H9 (cell line): ENCODE measurements at regions not wholly inside any gene's neighbourhood (a gene's known extent, or its start where the extent isn't known, plus 50 kb on each side); places are given as distances from the start of the nearest gene placed in this dataset.

Experiments
- DNase-seq: peaks from one replicate; pipeline ENCODE4 v3.0.0-alpha.2; 2017
- H2AFZ ChIP-seq: one replicate; pipeline ENCODE4 v1.6.1; 2013; ENCODE audit warnings: mild to moderate bottlenecking, low read length, control low read depth, moderate library complexity
- H2AK5ac ChIP-seq: 2 replicates; pipeline ENCODE4 v1.6.1; 2013; ENCODE audit warnings: low read length, control low read depth, mixed read lengths; ENCODE audit not compliant: insufficient read length
- H2BK120ac ChIP-seq: one replicate; pipeline ENCODE4 v1.6.1; 2013; ENCODE audit warnings: low read depth, mild to moderate bottlenecking, low read length, control low read depth, inconsistent platforms; ENCODE audit not compliant: poor library complexity, severe bottlenecking
- H2BK12ac ChIP-seq: 2 replicates; pipeline ENCODE4 v1.6.1; 2013; ENCODE audit warnings: low read length, control low read depth, mixed read lengths, low read depth; ENCODE audit not compliant: insufficient read length
- H2BK15ac ChIP-seq: 2 replicates; pipeline ENCODE4 v1.6.1; 2013; ENCODE audit warnings: low read depth, low read length, control low read depth
- H2BK20ac ChIP-seq: one replicate; pipeline ENCODE4 v1.6.1; 2013; ENCODE audit warnings: low read depth, mild to moderate bottlenecking, low read length, control low read depth, inconsistent platforms; ENCODE audit not compliant: poor library complexity, severe bottlenecking
- H2BK5ac ChIP-seq: 2 replicates; pipeline ENCODE4 v1.6.1; 2013; ENCODE audit warnings: low read length, control low read depth, mixed read lengths; ENCODE audit not compliant: insufficient read length
- H3K14ac ChIP-seq: 2 replicates; pipeline ENCODE4 v1.6.1; 2013; ENCODE audit warnings: low read length, control low read depth; ENCODE audit not compliant: insufficient read depth
- H3K18ac ChIP-seq: 2 replicates; pipeline ENCODE4 v1.6.1; 2013; ENCODE audit warnings: low read depth, mild to moderate bottlenecking, mixed read lengths, low read length, control low read depth; ENCODE audit not compliant: insufficient read length
- H3K23ac ChIP-seq: 2 replicates; pipeline ENCODE4 v1.6.1; 2013; ENCODE audit warnings: low read length, control low read depth, mixed read lengths, low read depth; ENCODE audit not compliant: insufficient read length
- H3K23me2 ChIP-seq: 2 replicates; pipeline ENCODE4 v1.6.1; 2013; ENCODE audit warnings: low read depth, mild to moderate bottlenecking, mixed read lengths, low read length, control low read depth; ENCODE audit not compliant: insufficient read length, poor library complexity, severe bottlenecking
- H3K27ac ChIP-seq: 2 replicates; pipeline ENCODE4 v1.5.1; 2013; ENCODE audit warnings: low read length, control low read depth, mixed read lengths, low read depth; ENCODE audit not compliant: insufficient read length
- H3K27me3 ChIP-seq: 2 replicates; pipeline ENCODE4 v1.6.1; 2013; ENCODE audit warnings: low read length, control low read depth, inconsistent platforms; ENCODE audit not compliant: insufficient read depth
- H3K4ac ChIP-seq: 2 replicates; pipeline ENCODE4 v1.6.1; 2013; ENCODE audit warnings: low read depth, mild to moderate bottlenecking, control low read depth, inconsistent platforms, low read length, moderate library complexity
- H3K4me1 ChIP-seq: 2 replicates; pipeline ENCODE4 v1.6.1; 2013; ENCODE audit warnings: low read length, control low read depth, inconsistent platforms; ENCODE audit not compliant: insufficient read depth
- H3K4me2 ChIP-seq: 2 replicates; pipeline ENCODE4 v1.6.1; 2013; ENCODE audit warnings: low read length, control low read depth, mixed read lengths; ENCODE audit not compliant: insufficient read length, insufficient read depth
- H3K56ac ChIP-seq: 2 replicates; pipeline ENCODE4 v1.6.1; 2013; ENCODE audit warnings: low read depth, mild to moderate bottlenecking, mixed read lengths, low read length, control low read depth; ENCODE audit not compliant: insufficient read length
- H3K79me1 ChIP-seq: 2 replicates; pipeline ENCODE4 v1.6.1; 2013; ENCODE audit warnings: low read depth, mild to moderate bottlenecking, moderate library complexity, low read length, control low read depth, inconsistent platforms; ENCODE audit not compliant: insufficient read depth, poor library complexity, severe bottlenecking
- H3K79me2 ChIP-seq: 2 replicates; pipeline ENCODE4 v1.6.1; 2013; ENCODE audit warnings: low read length, control low read depth, inconsistent platforms; ENCODE audit not compliant: insufficient read depth
- H3K9ac ChIP-seq: 2 replicates; pipeline ENCODE4 v1.6.1; 2013; ENCODE audit warnings: low read length, control low read depth, mixed read lengths; ENCODE audit not compliant: insufficient read length; ENCODE audit errors: extremely low read depth
- H3K9me3 ChIP-seq: one replicate; pipeline ENCODE4 v1.6.1; 2013; ENCODE audit warnings: low read depth, low read length, inconsistent platforms; ENCODE audit not compliant: control insufficient read depth
- H3T11ph ChIP-seq: one replicate; pipeline ENCODE4 v1.6.1; 2013; ENCODE audit warnings: mild to moderate bottlenecking, low read length, control low read depth, inconsistent platforms
- H4K20me1 ChIP-seq: one replicate; pipeline ENCODE4 v1.6.1; 2013; ENCODE audit not compliant: control insufficient read depth, insufficient read length, insufficient read depth
- H4K5ac ChIP-seq: 2 replicates; pipeline ENCODE4 v1.6.1; 2013; ENCODE audit warnings: low read depth, mild to moderate bottlenecking, mixed read lengths, low read length, control low read depth; ENCODE audit not compliant: insufficient read length
- H4K8ac ChIP-seq: replicated peaks from 2 replicates; pipeline ENCODE4 v1.6.1; 2013; ENCODE audit warnings: low read length, control low read depth, mixed read lengths, low read depth; ENCODE audit not compliant: insufficient read length
- H4K91ac ChIP-seq: 2 replicates; pipeline ENCODE4 v1.6.1; 2013; ENCODE audit warnings: low read depth, mild to moderate bottlenecking, moderate library complexity, mixed read lengths, low read length, control low read depth; ENCODE audit not compliant: insufficient read length
- H3K27ac Mint-ChIP-seq, 3 experiments: 2 replicates in 2 of 3; 3 replicates in 1 of 3; pipeline ENCODE4 v1.8.0; 2020 to 2021; ENCODE audit warnings: mixed read lengths in 3 of 3, mild to moderate bottlenecking in 1 of 3, moderate library complexity in 1 of 3
- H3K27me3 Mint-ChIP-seq: 2 replicates; pipeline ENCODE4 v1.8.0; 2021; ENCODE audit warnings: low read depth, mild to moderate bottlenecking, moderate library complexity, mixed read lengths
- H3K36me3 Mint-ChIP-seq, 3 experiments: 2 replicates in 2 of 3; 3 replicates in 1 of 3; pipeline ENCODE4 v1.8.0; 2020 to 2021; ENCODE audit warnings: low read depth in 3 of 3, mixed read lengths in 3 of 3; ENCODE audit not compliant: insufficient read depth in 1 of 3
- H3K4me1 Mint-ChIP-seq, 2 experiments: 2 replicates each; pipeline ENCODE4 v1.8.0; 2020; ENCODE audit warnings: mixed read lengths in 2 of 2
- H3K4me3 Mint-ChIP-seq, 2 experiments: 2 replicates in 1 of 2; 3 replicates in 1 of 2; pipeline ENCODE4 v1.8.0; 2020 to 2021; ENCODE audit warnings: mild to moderate bottlenecking in 2 of 2, mixed read lengths in 2 of 2, moderate library complexity in 1 of 2
- H3K9me3 Mint-ChIP-seq, 2 experiments: 2 replicates in 1 of 2; 3 replicates in 1 of 2; pipeline ENCODE4 v1.8.0; 2020; ENCODE audit warnings: mild to moderate bottlenecking in 2 of 2, mixed read lengths in 2 of 2, moderate library complexity in 1 of 2
- CTCF ChIP-seq: fragments of 200-600 bp; sonication (generic); conservative IDR thresholded peaks from 3 replicates; pipeline ENCODE4 v1.8.0; 2021; ENCODE audit warnings: antibody characterized with exemption, mild to moderate bottlenecking
- WGBS: extraction: QIAGEN DNeasy Blood & Tissue Kit; methylation state at CpG from one replicate; pipeline ENCODE4 v1.1.7; 2013; ENCODE audit warnings: missing lambda C conversion rate, low lambda C conversion rate, mixed read lengths; ENCODE audit not compliant: insufficient read length; ENCODE audit errors: extremely low coverage; 5-methylcytosine and 5-hydroxymethylcytosine counted together

GRCh38 chr3:117669774-117670173 lies 960.2 kb downstream of the TUSC7 start:
- H4K20me1 ChIP-seq, result no peaks in the 10 kb centered on the region

More at GRCh38 chr3:117669774-117670173, 960.2 kb downstream of the TUSC7 start:
- Histone ChIP-seq H2BK5ac (no peak overlapping the region), H3K9ac (no peak overlapping the region), H3K27ac (no peak overlapping the region), H2BK120ac (no peak overlapping the region), H3K4me1 (no peaks in the 10 kb centered on the region), H4K5ac (no peak overlapping the region), H4K91ac (no peak overlapping the region), H3K79me1 (no peaks in the 10 kb centered on the region), H3K4ac (no peak overlapping the region), H3K27me3 (no peaks in the 10 kb centered on the region), H3K18ac (no peak overlapping the region), H3K4me2 (no peak overlapping the region), H4K8ac (no peak overlapping the region), H3K14ac (no peak overlapping the region), H2BK12ac (no peak overlapping the region), H2BK20ac (no peak overlapping the region), H3K9me3 (no peaks in the 10 kb centered on the region), H2AK5ac (no peak overlapping the region), H3K56ac (no peak overlapping the region), H3K79me2 (no peaks in the 10 kb centered on the region), H2BK15ac (no peak overlapping the region), H3K23ac (no peak overlapping the region), H3T11ph (no peak overlapping the region), H3K23me2 (no peaks in the 10 kb centered on the region), H2AFZ (no peak overlapping the region)
- Mint-ChIP-seq H3K4me1 (peaks cover 5 to 8% of the 10 kb centered on the region in 2 experiments), H3K36me3 (no peaks in the 10 kb centered on the region), H3K9me3 (no peaks in the 10 kb centered on the region), H3K27me3 (no peaks in the 10 kb centered on the region; the same call in 1 of the 2 replicates), H3K27ac (no peak overlapping the region), H3K4me3 (no peak overlapping the region)
- TF ChIP-seq CTCF, result no peak
- no CpG with 5 or more reads among the region's 4 CpGs for WGBS
- no peak for DNase-seq
